WI38 (cell line): ENCODE measurements at regions not wholly inside any gene's neighbourhood (a gene's known extent, or its start where the extent isn't known, plus 50 kb on each side); places are given as distances from the start of the nearest gene placed in this dataset.
"Not testable (repeated sequence)": the region's sequence is repeated elsewhere in the genome, so short reads cannot be mapped to it uniquely, and the experiment has no call there.

Source experiments
- H3K4me3 ChIP-seq: 2 replicates; pipeline ENCODE4 v1.5.1; 2011; ENCODE audit warnings: low read depth, mild to moderate bottlenecking, control low read depth, low read length
- TF ChIP-seq, protein P1 (sequence below): IDR thresholded peaks from 2 replicates; pipeline ENCODE4 v1.5.1; 2012; ENCODE audit warnings: low read depth, mild to moderate bottlenecking, control low read depth, low read length

GRCh38 chr20:53793783-53794383 lies 200.2 kb upstream of the ZNF217 start:
- TF ChIP-seq, protein P1, sequence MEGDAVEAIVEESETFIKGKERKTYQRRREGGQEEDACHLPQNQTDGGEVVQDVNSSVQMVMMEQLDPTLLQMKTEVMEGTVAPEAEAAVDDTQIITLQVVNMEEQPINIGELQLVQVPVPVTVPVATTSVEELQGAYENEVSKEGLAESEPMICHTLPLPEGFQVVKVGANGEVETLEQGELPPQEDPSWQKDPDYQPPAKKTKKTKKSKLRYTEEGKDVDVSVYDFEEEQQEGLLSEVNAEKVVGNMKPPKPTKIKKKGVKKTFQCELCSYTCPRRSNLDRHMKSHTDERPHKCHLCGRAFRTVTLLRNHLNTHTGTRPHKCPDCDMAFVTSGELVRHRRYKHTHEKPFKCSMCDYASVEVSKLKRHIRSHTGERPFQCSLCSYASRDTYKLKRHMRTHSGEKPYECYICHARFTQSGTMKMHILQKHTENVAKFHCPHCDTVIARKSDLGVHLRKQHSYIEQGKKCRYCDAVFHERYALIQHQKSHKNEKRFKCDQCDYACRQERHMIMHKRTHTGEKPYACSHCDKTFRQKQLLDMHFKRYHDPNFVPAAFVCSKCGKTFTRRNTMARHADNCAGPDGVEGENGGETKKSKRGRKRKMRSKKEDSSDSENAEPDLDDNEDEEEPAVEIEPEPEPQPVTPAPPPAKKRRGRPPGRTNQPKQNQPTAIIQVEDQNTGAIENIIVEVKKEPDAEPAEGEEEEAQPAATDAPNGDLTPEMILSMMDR: no peak

DNA sequence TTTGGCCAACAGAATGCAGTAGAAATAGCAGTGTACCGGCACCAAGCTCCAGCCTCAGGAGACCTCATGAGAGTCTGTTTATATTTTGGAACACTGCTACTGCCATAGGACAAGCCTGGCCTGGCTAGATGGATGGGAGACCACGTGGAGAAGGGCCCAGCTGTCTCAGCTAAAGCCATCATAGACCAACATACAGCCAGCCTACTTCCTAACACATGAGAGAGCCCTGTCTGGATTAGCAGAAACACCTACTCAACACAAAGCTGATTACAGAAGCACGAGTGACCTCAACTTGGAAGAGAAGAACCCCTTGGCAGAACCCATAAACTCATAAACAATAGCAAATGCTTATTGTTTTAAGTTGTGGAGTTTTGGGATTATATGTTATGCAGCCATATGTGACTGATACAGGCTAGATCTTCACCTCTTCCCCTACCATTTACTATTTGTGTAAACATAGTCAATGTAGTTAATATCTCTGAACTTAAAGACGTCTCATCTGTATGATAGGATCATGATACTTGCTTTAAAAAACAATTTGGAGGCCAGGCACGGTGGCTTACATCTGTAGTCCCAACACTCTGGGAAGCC lies 199.4 kb upstream of the ZNF217 start:
- TF ChIP-seq, protein P1: no peak
- H3K4me3 ChIP-seq: no peak overlapping the region

More at GRCh38 chr20:53793783-53794383, 200.2 kb upstream of the ZNF217 start:
- H3K4me3 ChIP-seq: no peak overlapping the region

DNA sequence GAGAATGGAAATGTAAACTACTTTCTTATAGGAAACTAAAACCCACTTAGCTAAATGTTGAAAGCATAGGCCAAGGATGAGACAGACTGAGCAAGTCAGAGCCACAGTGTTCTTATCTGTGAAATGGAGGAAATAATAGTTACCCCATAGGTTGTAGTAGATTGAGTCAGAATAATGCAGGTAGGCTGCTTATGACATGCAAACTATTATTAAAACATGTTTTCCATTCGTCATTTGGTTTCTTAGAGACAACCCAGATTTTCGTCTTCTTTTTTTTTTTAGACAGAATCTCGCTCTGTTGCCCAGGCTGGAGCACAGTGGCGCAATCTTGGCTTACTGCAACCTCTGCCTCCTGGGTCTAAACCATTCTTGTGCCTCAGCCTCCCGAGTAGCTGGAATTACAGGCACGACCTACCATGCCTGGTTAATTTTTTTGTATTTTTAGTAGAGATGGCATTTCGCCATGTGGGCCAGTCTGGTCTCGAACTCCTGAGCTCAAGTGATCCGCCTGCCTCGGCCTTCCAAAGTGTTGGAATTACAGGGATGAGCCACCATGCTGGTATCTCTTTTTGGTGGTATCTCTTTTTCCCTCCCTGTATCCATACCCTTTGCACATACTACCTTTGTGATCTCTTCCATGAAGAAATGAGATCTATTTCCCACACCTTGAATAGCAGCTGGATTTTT lies 196.5 kb upstream of the ZNF217 start:
- TF ChIP-seq, protein P1: no peak
- no peak overlapping the region for H3K4me3 ChIP-seq

- TF ChIP-seq, protein P1: no peak
- H3K4me3 ChIP-seq: no peak overlapping the region
These were observed 194.8 kb upstream of the ZNF217 start for GRCh38 chr20:53788253-53789022.

GRCh38 chr20:53787491-53787931 lies 193.9 kb upstream of the ZNF217 start:
- H3K4me3 ChIP-seq: not testable (repeated sequence)

DNA sequence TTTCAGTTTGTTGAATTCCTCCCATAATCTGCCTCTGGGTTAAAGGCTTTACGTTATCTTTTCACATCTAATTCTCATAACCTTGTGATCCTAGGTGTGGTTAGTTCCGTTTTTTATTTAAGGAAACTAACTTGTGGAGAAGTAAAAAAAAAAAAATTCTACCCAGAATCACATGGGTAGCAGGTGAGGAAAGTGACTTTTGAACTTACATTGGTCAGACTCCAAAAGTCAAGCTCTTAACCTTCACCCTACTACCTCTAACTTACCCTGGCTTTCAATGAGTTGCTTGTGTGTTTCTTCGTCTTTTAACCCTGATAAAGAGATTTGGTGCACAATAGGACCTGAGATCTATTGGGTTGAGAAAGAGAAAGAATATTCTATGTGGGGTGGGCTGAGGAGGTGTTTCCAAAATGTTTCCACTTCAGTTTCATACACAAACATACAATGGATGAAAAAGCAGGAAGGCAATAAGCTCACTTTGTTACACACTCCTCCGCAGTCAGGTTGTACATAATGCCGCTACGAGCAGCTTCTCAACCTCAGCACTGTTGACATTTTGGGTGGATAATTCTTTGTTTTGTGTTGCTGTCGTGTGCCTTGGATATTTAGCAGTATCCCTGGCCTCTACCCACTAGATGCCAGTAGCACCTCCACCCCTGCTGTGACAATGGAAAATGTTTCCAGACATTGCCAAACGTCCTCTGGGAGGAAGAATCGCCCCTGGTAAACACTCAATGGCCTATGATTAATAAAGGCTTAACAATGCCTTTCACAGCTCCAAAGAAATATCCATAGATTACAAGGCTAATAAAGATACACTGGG lies 193.0 kb upstream of the ZNF217 start:
- H3K4me3 ChIP-seq: no peak overlapping the region
- TF ChIP-seq, protein P1: no peak

GRCh38 chr20:53786071-53786444 lies 192.4 kb upstream of the ZNF217 start:
- TF ChIP-seq, protein P1: no peak
- no peak overlapping the region for H3K4me3 ChIP-seq
